ENCODE measurements at regions not wholly inside any gene's neighbourhood (a gene's known extent, or its start where the extent isn't known, plus 50 kb on each side); places are given as distances from the start of the nearest gene placed in this dataset.

- intact Hi-C loops (cut with DNase I; ENCODE audit: low total_unique reads): no loop called here
- no peaks in the 10 kb centered on the region for H3K9me3 ChIP-seq
- no peaks in the 10 kb centered on the region for H3K27me3 ChIP-seq
- TF ChIP-seq POLR2A (IDR thresholded peaks at IDR 0.05): no peak
- TF ChIP-seq POLR2AphosphoS5 (IDR thresholded peaks at IDR 0.05): peak in 1 of 3 donors; percentile 5
- DNase-seq: no peak
- peaks cover 5 to 30% (median 9%) of the 10 kb centered on the region in 4 donors for H3K4me1 ChIP-seq
- H3K27ac ChIP-seq: peak overlapping the region in 1 of 5 donors; percentile 16
- WGBS, 5 donors: 52 to 64% (median 62%) methylated on average over 5 of the region's 5 CpGs
- no peaks in the 10 kb centered on the region for H3K36me3 ChIP-seq
- no peak overlapping the region for H3K4me3 ChIP-seq
These were observed 97.0 kb upstream of the HES1 start for GRCh38 chr3:194038960-194039359.

GRCh38 chr3:194040516-194041273 lies 95.3 kb upstream of the HES1 start:
- TF ChIP-seq POLR2AphosphoS5 (IDR thresholded peaks at IDR 0.05) (no peak), POLR2A (IDR thresholded peaks at IDR 0.05) (no peak), CTCF (IDR thresholded peaks at IDR 0.05) (no peak), EP300 (IDR thresholded peaks at IDR 0.05) (no peak)
- Histone ChIP-seq H3K4me3 (no peak overlapping the region), H3K9me3 (no peaks in the 10 kb centered on the region), H3K27me3 (no peaks in the 10 kb centered on the region), H3K4me1 (peaks cover 0 to 14% (median 3%) of the 10 kb centered on the region in 4 donors), H3K36me3 (no peaks in the 10 kb centered on the region), H3K27ac (no peak overlapping the region)
- 68 to 77% (median 75%) methylated on average over 15 of the region's 15 CpGs for WGBS, 5 donors
- intact Hi-C loops (cut with DNase I; ENCODE audit: low total_unique reads): no loop called here
- no peak for DNase-seq

DNA sequence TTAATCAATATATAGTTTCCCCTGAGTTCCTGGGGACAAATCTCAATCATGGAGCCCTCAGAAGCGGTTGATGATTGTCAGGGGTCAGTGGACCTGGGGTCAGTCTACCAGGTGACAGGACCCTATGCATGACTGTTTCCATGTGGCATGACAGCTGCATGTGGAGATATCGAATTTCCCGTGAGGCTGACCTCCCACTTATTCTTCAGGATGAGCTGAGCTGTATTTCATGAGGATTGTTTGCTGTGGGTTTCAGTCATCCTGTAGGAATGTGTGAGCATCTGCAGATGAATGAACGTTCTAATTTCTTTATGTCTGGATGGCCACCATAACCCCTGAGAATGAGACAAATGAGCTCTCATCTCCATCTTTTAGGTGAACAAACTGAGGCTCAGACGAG lies 93.0 kb upstream of the HES1 start:
- Histone ChIP-seq H3K9me3 (no peaks in the 10 kb centered on the region), H3K27ac (no peak overlapping the region), H3K4me3 (no peak overlapping the region), H3K36me3 (no peaks in the 10 kb centered on the region), H3K27me3 (no peaks in the 10 kb centered on the region), H3K4me1 (peaks cover 12 to 22% (median 12%) of the 10 kb centered on the region in 4 donors)
- WGBS, 5 donors: 70 to 90% (median 86%) methylated on average over 5 of the region's 5 CpGs
- no peak for DNase-seq
- no peak for TF ChIP-seq CTCF (IDR thresholded peaks at IDR 0.05)
- no peak for TF ChIP-seq POLR2AphosphoS5 (IDR thresholded peaks at IDR 0.05)
- no peak for TF ChIP-seq POLR2A (IDR thresholded peaks at IDR 0.05)
- intact Hi-C loops (cut with DNase I; ENCODE audit: low total_unique reads): no loop called here

DNA sequence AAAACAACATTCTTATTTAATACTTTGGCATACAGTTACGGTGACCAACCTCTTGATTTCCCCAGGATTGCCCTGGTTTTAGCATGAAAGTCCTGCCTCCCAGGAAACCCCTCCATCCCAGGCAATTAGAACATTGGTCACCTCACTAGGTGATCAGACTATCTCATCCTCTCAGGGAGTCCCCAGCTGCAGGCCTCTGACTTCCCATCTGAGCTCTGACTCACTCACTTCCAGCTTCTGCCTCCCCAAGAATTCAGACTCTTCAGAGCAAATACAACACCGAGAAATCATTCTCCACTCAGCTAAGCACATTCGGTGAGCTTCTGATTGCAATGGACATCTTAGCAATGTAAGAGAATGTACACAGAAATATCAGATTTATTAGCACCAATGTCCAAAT lies 92.4 kb upstream of the HES1 start:
- Histone ChIP-seq H3K27me3 (no peaks in the 10 kb centered on the region), H3K9me3 (no peaks in the 10 kb centered on the region), H3K36me3 (no peaks in the 10 kb centered on the region), H3K4me3 (no peak overlapping the region), H3K4me1 (peaks cover 12 to 23% (median 12%) of the 10 kb centered on the region in 4 donors), H3K27ac (no peak overlapping the region)
- DNase-seq: no peak
- WGBS, 5 donors: 85 to 94% (median 87%) methylated on average over 3 of the region's 3 CpGs
- intact Hi-C loops (cut with DNase I; ENCODE audit: low total_unique reads): no loop called here
- no peak for TF ChIP-seq EP300 (IDR thresholded peaks at IDR 0.05)
- TF ChIP-seq POLR2A (IDR thresholded peaks at IDR 0.05): no peak
- no peak for TF ChIP-seq POLR2AphosphoS5 (IDR thresholded peaks at IDR 0.05)
- no peak for TF ChIP-seq CTCF (IDR thresholded peaks at IDR 0.05)

- DNase-seq: no peak
- peaks cover 0 to 2% (median under 1%) of the 10 kb centered on the region in 4 donors for H3K9me3 ChIP-seq
- peaks cover 6 to 15% (median 12%) of the 10 kb centered on the region in 4 donors for H3K4me1 ChIP-seq
- intact Hi-C loops (cut with DNase I; ENCODE audit: low total_unique reads): no loop called here
- 67 to 100% (median 88%) methylated on average over 1 of the region's 1 CpG for WGBS, 5 donors
- no peaks in the 10 kb centered on the region for H3K36me3 ChIP-seq
- no peak overlapping the region for H3K4me3 ChIP-seq
- no peaks in the 10 kb centered on the region for H3K27me3 ChIP-seq
- no peak overlapping the region for H3K27ac ChIP-seq
- TF ChIP-seq POLR2AphosphoS5 (IDR thresholded peaks at IDR 0.05): no peak
- TF ChIP-seq CTCF (IDR thresholded peaks at IDR 0.05): no peak
- TF ChIP-seq POLR2A (IDR thresholded peaks at IDR 0.05): no peak
- TF ChIP-seq EP300 (IDR thresholded peaks at IDR 0.05): no peak
These were observed 90.7 kb upstream of the HES1 start for GRCh38 chr3:194045289-194045688.

Data from stomach (tissue), 8 donors.